ENCODE measurements at regions not wholly inside any gene's neighbourhood (a gene's known extent, or its start where the extent isn't known, plus 50 kb on each side); places are given as distances from the start of the nearest gene placed in this dataset.
"Not testable (repeated sequence)": the region's sequence is repeated elsewhere in the genome, so short reads cannot be mapped to it uniquely, and the experiment has no call there.

DNA sequence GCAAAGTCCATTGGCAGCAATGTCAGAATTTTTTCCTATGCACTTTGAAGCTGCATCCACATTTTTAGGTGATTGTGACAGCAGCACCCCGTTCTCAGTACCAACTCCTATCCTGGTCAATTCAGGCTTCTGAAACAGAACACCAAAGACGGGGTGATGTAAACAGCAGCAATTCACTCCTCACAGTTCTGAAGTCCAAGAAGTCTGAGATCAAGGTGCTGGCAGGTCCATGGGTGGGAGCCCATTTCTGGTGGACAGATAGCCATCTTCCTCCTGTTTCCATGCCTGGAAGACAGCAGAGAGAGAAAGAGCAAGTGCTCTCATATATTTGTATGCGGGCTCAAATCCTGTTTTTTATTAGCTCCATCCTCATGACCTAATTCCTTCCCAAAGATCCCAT lies 471.2 kb downstream of the BRD1 start:
- DNase-seq = no peak

DNA sequence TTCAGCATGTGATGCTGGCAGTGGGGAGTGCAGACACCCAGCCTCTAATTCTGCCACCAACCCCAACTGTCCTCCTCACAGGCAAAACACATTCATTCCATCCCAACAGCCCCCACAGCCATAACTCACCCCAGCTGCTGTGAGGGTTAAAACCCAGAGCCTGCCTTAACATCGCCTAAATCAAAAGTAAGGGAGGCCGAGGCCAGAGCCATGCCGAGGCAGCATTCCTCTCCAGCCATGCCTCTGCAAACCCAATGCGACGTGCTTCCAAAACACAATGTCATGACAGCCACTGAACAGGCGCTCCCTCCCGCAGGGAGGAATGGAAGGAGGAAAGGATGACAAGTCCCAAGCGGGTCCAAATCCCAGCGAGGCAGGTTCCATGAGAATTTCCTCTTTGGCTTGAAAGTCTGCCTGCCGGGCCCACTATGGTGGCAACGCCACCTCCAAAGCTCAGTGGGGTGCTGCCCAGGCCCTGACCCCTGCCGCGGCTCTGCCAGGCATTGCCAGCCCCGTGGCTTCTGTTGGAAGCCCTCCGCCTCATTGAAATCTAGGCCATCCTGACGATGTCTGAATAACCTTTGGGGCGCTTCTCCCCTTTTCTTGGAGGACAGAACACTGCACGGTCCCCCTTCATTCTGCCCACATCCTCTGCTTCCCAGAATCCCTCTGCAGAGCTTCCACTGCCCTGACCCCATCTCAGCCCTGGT lies 472.3 kb downstream of the BRD1 start:
- DNase-seq = no peak

DNA sequence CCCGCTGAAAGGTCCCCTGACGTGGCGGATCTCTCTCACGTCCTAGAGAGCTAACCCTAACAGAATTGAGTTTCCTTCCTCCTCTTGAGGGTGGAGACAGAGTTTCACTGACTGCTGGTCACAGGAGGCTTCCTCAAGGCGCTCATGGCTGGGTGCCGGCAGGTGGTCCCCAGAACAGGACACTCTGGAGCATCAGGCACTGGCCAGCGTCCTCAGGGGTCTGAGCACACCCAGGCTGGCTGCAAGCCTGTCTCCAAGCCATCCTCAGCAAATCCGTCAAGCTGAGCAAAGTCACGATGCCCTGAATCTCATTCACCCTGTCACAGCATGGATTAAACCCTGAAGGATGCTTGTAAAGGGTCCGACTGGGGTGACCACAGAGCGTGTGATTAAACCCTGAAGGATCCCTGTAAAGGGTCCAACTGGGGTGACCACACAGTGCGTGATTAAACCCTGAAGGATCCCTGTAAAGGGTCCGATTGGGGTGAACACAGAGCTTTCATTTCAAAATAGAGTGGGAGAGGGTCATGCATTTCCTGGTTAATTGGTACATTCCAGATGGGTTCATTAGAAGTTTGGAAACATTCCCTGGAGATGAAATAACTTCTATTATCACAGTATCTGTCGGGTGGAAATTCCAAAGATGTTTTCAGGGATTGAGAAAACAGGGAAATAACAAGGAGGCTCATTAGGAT lies 473.0 kb downstream of the BRD1 start:
- no peak for DNase-seq

DNA sequence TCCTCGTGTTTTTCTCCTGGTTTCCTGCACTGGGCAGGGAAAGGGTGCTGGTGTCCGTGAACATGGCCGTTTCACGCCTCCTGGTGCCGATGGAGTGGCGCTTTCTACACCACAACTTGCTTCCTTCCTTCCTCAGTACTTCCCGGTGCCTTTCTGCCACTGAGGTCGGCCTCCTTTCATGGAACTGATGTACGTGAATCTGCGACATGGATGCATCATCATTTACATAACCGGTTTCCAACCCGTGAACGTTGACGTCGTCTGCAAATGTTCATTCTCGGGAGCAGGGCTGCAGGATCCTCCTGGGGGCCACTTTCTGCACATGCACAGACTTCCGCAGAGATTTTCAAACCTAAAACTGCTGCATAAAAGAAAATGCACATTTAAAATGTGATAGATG lies 474.4 kb downstream of the BRD1 start:
- no peak for DNase-seq

DNA sequence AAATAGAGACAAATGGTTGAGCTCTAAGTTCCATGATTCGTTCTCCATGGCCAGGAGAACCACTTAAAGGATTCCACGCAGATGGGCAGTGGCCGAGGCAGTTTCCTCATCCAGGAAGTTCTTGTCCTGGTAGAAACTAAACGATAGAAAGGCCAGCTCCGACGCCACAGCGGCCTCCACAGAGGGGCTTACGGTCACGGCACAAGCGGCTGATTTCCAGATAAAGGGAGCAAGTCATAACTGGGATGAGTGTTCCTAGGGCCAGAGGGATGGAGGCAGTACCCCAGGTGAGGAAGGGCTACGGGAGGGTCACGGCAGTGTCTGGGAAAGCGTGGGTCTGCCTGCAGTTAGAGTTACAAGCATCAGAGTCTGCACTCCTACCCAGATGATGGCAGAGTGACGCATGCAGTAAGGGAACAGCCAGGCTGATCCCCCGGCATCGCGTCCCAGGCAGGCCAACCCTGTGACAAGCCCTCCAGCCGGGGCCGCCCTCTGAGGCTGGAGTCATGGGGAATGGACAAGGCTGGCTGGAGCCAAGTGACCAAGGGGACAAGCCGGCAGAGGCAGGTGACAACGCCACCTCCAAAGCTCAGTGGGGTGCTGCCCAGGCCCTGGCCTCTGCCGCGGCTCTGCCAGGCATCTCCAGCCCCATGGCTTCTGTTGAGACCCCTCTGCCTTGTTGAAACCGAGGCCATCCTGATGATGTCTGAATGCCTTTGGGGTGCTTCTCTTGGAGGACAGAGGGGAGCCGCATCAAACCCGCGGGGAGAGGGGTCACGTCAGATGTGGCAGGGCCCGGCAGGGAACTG lies 475.1 kb downstream of the BRD1 start:
- DNase-seq = no peak

DNA sequence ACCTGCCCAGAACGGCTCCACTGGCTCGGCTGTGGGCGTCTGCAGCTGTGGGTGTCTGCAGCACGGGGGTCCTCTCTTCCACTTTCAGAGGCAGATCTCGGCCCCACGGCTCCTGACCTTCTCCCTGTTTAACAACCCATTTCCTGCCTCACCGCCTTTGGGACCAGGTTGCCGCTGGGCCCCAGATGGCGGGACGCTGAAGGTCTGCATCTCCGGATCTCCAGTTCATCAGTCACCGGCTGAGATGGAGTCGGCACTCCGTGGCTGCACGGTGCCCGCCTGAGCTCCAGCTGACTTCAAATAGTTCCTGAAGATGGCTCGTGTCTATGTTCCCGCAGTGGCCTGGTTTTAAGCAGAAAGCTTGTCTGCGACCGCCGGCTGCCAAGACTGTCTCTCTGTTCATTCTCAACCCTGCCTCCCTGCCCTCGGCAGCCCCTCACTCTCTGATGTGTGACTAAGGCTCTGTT lies 475.9 kb downstream of the BRD1 start:
- no peak for DNase-seq

DNA sequence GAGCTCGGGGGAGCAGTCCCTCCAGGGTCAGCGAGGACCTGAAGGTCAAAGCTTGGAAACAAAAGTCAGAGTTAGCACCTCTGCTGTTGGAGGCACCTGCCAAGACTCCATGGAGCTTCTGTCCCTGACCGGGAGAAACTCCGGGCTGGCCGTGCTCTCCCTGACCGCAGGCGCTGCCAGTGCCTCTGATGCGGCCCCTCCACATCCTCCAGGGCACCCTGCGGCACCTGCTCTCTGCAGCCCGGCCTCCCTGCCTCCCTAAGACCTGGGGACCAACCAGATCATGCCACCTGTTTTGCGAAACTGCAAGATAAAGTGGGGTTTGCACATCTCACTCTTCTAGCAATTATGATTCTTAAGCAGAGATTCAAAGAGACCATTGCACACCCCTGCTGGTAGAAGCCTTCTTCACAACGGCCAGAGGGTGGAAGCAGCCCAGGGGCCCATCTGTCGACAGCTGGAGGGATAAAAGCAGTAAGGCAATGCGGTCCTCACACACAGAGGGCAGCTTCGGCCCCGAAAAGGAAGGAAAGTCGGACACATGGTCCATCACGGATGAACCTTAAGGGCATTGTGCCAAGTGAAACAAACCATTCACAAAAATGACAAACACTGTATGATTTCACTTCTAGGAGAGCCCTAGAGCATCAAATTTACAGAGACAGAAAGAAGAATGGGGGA lies 477.1 kb downstream of the BRD1 start:
- no peak for DNase-seq

DNA sequence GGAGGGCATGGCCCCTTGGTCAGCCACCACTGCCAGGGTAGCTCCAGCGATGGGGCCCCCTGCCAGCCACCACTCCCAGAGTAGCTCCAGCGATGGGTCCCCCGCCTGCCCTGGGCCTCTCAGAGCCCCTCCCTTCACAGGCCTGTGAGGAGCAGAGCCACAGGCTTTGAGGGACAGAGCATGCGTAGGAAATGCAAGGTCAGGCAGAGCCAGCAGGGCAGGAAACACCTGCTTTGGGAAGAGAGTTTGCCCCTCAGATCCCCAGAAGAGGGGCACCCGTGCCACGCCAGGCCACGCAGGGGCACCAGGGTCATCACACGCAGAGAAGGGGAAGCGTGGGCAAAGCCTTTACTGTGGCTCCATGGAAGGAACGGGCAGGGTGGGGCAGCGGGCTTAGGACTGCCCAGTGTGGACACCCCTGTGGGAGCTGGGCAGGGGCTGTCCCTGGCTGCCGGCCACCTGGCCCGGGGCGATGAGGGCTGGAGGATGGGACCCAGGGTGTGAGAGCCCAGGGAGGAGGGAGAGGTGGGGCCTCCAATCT lies 477.8 kb downstream of the BRD1 start:
- DNase-seq = no peak

DNA sequence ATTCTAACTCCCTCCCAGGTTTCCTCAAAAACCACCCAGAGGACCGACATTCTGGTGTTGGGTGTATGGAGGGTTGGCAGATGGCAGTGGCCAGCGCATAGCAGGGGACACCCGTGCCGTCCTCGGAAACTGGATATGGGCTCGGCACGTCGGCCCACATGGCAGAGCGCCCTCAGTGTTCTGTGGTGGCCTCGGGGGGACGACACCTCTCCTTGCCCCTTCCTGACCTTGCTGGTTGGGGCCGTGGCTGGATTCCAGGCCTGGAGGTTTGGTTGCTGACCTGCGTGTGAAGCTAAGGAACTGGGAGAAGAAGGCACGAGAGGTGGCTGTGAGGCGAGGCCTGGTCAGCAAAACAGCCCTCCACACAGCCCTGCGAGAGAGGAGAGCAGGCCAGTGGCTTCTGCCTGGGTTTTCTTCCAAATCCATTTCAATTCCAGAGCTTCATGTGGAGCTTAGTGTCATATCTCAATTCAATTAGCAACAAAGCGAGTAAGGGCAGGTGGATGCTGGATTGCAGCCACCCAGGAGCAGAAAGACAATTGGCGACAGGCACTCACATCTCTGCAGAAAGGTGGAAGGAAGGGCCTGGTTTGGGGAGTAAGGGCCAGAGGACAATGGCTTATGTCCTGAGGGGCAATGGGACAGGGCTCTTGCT lies 478.4 kb downstream of the BRD1 start:
- no peak for DNase-seq

DNA sequence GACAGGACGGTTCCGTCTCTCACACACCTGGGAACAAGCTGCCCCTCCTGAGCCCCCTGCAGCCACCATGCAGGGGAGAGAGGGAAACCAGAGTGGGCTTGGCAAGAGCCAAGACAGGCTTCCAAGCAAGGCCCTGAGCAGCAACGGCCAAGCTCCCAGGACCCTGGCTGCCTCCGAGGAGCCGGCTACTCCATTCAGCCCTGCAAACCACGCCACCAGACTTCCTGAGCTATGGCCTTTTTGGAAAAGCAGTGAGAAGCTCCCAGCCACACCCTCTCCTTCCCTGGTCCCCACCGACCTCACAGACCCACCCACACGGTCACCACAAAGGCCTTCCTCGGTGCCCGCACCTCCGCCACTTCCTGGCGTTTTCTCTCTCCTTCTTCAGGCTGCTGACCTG lies 479.0 kb downstream of the BRD1 start:
- DNase-seq = no peak

DNA sequence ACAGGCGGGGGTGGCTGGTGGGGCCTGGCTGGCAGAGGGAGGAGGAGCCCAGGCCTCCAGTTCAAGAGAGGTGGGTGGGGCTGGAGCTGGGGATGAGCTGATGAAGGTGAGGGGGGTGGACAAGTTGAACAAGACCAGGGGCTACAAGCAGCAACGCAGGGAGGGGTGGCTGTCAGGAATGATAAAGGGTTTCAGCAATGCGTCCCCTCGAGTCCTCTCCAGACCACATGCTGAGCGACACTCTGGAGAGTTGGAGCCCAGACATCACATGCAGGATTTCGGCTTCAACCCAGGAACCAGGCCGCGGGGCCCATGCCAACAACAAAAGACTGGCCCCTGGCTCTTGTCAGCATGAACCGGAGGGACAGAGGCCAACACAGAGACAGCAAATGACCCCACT lies 480.3 kb downstream of the BRD1 start:
- DNase-seq = no peak

DNA sequence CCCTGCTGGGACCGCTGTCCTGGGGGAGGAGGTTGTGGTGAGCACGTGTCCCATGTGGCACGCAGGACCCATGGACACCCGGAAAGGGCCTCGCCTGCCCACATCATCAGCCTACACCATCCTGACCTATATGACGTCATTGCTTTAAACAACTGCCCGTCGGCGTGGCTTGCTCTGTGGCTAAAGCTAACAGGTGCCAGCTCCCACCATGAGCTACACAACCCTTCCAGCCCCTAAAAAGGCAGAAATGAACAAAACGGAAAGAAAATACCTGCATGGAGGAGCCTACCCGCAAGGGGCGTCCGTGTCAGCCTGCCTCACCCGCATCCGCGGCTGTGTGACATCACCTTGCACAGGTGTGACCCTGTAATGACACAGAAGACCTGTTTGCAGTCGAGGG lies 481.8 kb downstream of the BRD1 start:
- DNase-seq = no peak

DNA sequence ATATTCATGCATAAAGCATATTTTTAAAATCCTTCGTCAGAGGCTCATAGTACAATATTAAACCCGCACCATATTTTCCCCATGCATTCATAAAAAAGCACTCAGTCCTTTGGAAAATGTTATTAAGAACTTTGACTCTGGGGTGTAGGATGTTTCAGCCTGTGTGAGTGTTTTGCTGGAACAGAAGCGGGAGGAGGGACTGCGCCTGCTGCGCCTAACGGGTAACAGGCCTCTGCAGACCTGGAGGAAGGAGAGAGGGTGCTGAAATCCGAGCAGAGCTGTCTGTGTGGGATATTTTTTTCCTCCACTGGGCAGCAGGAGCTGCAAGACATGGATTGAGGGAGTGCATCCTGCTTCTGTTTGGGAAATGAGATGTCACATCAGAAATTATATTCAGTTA lies 483.0 kb downstream of the BRD1 start:
- DNase-seq = no peak

DNA sequence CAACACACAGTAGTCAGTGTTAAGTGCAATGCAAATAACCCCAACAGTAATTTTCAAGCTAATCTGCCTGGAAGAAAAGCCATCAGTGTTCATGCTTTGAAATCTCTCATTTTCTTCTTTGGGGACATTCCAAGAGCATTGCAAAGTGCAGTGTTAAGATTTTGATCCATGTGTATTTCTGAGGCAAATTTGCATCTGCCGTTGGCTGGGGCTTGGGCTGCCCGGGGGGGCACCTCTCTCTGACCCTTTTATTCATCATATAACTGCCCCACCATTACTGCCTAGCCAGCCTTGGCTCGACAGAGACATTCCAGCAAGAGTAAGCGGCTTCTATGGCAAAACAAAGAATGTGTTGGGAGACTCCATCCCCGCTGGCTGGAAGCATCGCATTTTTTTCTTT lies 483.5 kb downstream of the BRD1 start:
- no peak for DNase-seq

DNA sequence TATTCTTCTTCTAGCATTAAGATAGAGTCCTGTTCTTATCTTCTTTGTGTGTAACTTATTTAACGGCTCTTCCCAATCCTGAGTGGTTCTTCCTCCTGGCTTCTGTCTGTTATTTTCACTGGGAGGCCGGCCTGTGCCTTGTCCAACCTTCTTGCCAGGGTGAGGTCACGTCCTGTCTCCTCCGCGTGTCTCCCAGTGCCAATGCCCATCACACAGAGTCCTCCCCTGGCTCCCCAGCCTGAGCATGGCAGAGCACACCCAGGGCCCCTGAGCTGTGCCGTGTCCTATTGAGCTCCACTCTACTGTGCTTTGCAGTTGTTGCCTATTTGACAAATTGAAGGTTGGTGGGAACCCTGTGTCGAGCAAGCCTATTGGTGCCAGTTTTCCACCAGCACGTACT lies 487.3 kb downstream of the BRD1 start:
- DNase-seq = no peak

DNA sequence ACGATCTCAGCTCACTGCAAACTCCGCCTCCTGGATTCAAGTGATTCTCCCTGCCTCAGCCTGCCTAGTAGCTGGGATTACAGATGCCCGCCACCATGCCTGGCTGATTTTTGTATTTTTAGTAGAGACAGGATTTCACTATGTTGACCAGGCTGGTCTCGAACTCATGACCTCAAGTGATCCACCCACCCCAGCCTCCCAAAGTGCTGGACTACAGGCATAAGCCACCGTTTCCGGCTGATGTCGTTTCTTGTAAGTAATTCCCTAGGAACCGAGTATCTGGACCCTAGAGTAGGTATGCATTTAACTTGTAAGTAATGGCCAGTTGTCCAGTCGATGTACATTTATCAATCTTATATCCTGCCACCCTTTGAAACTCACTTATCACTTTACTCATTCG lies 491.2 kb downstream of the BRD1 start:
- not testable (repeated sequence) for DNase-seq

DNA sequence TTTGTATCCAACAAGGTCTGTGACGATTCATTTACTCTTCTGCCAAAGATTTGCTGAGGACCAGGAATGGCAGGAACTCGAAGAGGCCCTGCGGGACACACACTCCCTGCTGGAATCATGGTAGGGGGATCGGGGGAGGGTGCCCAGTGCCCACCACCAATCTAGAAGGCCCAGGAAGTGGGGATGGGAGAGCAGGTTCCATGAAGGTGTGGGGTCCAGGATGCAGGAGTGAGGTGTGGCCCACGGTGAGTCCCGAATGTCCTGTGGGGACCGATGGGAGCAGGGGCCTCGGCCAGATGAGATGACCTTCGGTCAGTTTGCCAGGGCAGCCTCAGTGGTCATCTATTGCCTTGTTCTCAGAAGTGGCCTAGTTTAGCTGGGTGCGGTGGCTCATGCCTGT lies 492.7 kb downstream of the BRD1 start:
- DNase-seq = no peak

DNA sequence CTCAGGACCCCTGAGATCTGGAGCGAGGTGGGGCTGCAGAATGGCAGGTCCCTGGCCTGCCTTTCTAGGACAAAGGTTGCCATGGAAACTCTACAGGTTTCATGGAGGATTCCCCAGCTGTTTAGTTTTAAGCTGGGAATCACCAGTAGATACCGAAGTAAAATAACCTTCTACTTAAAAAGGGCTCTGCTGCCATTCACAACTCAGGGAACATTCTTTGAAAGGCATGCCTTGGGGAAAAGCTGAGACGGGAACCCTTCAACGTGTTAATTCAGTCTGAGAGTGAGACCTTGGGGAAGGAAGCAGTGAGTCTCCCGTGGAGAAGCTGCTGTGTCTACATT lies 493.3 kb downstream of the BRD1 start:
- no peak for DNase-seq

DNA sequence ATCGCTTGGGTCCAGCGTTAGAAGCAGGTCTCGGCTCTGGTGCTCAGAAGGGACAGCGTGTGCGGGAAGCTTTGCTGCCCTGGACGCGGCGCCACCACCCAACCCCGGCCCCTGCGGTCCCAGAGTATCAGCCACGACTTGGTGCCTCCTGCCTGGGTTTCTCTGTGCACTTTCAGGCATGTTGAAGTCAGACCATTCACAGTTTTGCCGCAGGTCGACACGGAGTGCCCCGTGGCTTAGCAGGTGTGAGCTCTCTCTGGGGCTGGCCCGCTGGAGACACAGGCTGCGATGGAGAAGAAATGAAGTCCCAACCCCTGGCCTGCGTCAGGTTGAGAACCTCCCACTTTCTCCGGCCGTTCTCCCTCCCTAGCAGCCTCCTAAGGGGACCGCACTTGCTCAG lies 494.5 kb downstream of the BRD1 start:
- no peak for DNase-seq

DNA sequence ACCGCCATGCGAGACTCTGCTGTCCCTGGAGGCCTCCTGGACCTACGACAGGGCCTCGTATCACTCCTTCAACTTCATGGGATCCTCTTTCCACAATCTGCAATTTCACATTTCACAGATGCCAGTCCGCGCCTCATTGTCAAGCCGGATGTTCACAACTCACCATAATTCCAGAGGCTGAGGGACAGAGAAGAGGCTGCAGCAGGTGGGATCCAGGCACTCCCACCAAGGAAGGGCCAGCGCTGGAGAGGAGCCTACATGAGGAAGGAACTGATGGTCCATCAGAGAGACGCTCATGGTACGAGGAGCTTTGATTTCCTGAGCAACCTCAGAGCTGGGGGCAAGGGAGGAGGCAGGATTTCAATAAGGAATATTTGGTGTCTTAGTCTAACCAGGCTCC lies 495.0 kb downstream of the BRD1 start:
- DNase-seq = no peak

DNA sequence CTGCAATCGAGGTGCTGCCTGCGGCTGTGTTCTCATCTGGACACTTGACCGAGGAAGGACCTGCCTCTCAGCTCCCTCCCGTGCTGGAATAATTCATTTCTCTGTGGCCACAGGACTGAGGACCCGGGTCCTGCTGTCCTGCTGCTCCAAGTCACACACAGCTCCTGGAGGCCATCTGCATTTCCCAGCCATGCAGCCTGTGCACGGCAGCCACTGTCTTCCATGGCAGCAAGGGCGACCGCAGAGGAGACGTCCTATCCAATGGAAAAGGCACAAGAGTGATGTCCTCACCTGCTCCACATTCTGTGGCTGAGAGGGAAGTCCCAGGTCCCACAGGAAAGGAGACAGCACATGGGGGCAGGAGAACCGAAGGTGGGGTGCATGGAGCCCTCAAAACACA lies 495.8 kb downstream of the BRD1 start:
- DNase-seq = no peak

DNA sequence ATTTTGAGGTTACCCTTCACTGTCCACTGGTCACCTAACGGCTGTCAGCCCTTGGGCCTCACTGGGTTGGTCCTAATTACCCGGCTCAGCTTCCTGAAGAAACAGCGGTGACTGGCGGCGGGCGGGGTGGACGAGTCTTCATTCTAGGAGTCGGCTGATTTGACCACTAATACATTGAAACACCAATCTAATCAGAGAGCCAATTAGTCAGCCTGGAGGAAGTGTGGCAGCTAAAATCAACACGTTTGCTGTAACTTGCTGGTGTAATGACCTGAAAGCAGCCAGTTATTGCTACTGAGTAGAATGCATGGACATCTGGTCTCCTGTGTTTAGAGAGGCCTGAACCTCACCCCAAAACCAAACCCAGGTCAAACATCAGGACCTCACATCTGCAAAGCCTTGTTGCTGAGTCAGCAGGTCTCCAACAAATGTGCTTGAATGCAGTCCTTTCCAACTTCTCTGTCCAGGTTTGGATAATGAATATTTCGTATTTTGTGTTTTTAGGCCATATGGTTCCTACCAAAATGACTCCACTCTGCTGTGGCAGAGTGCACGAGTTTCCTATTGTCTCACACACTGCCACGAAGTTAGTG lies 496.4 kb downstream of the BRD1 start:
- DNase-seq = no peak

Data from NCI-H2107 (cell line).